PC-3 (cell line): ENCODE measurements at regions not wholly inside any gene's neighbourhood (a gene's known extent, or its start where the extent isn't known, plus 50 kb on each side); places are given as distances from the start of the nearest gene placed in this dataset.

ENCODE experiments used
- ATAC-seq: fragments of 200-7000 bp; cut with Tn5 transposase; 2 replicates; pipeline ENCODE4 v1.9.1; 2020; ENCODE audit warnings: mild to moderate bottlenecking, moderate library complexity
- BruUV-seq: library from RNA; stranded (reverse); fragments of 400-500 nt; replicated peaks from 2 replicates; lab custom pipeline; 2021; lab: Mats Ljungman, UMichigan
- CTCF ChIA-PET: fragments of 300-600 bp; sonication (Branson Sonifier 250); formaldehyde crosslinking; loops from one replicate; lab custom pipeline; 2022; ENCODE audit warnings: antibody characterized with exemption; lab: Charles Lee
- POLR2A ChIA-PET: fragments of 300-600 bp; sonication (Branson Sonifier 250); formaldehyde crosslinking; loops from one replicate; lab custom pipeline; 2022; ENCODE audit warnings: antibody characterized with exemption; ENCODE audit not compliant: unreplicated experiment; lab: Charles Lee
- DNase-seq: peaks from one replicate; pipeline ENCODE4 v3.0.0-alpha.2; 2015
- H2AFZ ChIP-seq: fragments of 300-600 bp; sonication (generic); 2 replicates; pipeline ENCODE4 v1.6.0; 2016; ENCODE audit warnings: antibody characterized with exemption, low read length
- H3F3A ChIP-seq: fragments of 300-600 bp; sonication (generic); one replicate; pipeline ENCODE4 v1.6.0; 2017; ENCODE audit warnings: antibody characterized with exemption, low read length, control low read depth, mild to moderate bottlenecking; ENCODE audit not compliant: unreplicated experiment
- H3K27ac ChIP-seq: fragments of 300-600 bp; sonication (generic); 2 replicates; pipeline ENCODE4 v1.5.1; 2016; ENCODE audit warnings: mild to moderate bottlenecking, low read length
- H3K27me3 ChIP-seq: fragments of 300-600 bp; sonication (generic); 2 replicates; pipeline ENCODE4 v1.6.1; 2016; ENCODE audit warnings: low read length, mixed read lengths
- H3K36me3 ChIP-seq: fragments of 300-600 bp; sonication (generic); 2 replicates; pipeline ENCODE4 v1.6.1; 2016; ENCODE audit warnings: low read depth, mixed run types, low read length, mixed read lengths
- H3K4me1 ChIP-seq: fragments of 300-600 bp; sonication (generic); 2 replicates; pipeline ENCODE4 v1.5.1; 2016; ENCODE audit warnings: low read length; ENCODE audit not compliant: insufficient read depth
- H3K4me2 ChIP-seq: fragments of 300-600 bp; sonication (generic); 2 replicates; pipeline ENCODE4 v1.6.0; 2016; ENCODE audit warnings: low read length
- H3K4me3 ChIP-seq: fragments of 300-600 bp; sonication (generic); 2 replicates; pipeline ENCODE4 v1.5.1; 2016; ENCODE audit warnings: mild to moderate bottlenecking, low read length, mixed read lengths
- H3K79me2 ChIP-seq: fragments of 300-600 bp; sonication (generic); 2 replicates; pipeline ENCODE4 v1.6.1; 2017; ENCODE audit warnings: low read length, mixed read lengths
- H3K9ac ChIP-seq: fragments of 300-600 bp; sonication (generic); 2 replicates; pipeline ENCODE4 v1.6.0; 2016; ENCODE audit warnings: mild to moderate bottlenecking, low read length
- H3K9me2 ChIP-seq: fragments of 300-600 bp; sonication (generic); replicated peaks from 2 replicates; pipeline ENCODE4 v1.6.1; 2016; ENCODE audit warnings: mixed run types, low read length, mixed read lengths
- H3K9me3 ChIP-seq: fragments of 300-600 bp; sonication (generic); 2 replicates; pipeline ENCODE4 v1.6.1; 2016; ENCODE audit warnings: low read length, mixed read lengths
- H4K20me1 ChIP-seq: fragments of 300-600 bp; sonication (generic); 2 replicates; pipeline ENCODE4 v1.6.1; 2016; ENCODE audit warnings: low read length, mixed read lengths
- EZH2 ChIP-seq: fragments of 300-600 bp; sonication (generic); IDR thresholded peaks from one replicate; pipeline ENCODE4 v1.6.1; 2017; ENCODE audit warnings: antibody characterized with exemption, mild to moderate bottlenecking, low read length; ENCODE audit not compliant: unreplicated experiment
- EZH2phosphoT487 ChIP-seq: fragments of 300-600 bp; sonication (generic); IDR thresholded peaks from 2 replicates; pipeline ENCODE4 v1.6.1; 2018; ENCODE audit warnings: mild to moderate bottlenecking, antibody characterized with exemption, low read length, borderline replicate concordance
- intact Hi-C: fragments of 100-400 bp; cut with micrococcal nuclease; formaldehyde crosslinking; loops from 2 replicates; pipeline ENCODE4 v1.9.0; 2023
- TF ChIP-seq, protein P1 (sequence below): fragments of 300-600 bp; sonication (generic); conservative IDR thresholded peaks from 2 replicates; pipeline ENCODE4 v1.5.1; 2017; ENCODE audit warnings: antibody characterized with exemption, low read depth, mild to moderate bottlenecking, low read length

DNA sequence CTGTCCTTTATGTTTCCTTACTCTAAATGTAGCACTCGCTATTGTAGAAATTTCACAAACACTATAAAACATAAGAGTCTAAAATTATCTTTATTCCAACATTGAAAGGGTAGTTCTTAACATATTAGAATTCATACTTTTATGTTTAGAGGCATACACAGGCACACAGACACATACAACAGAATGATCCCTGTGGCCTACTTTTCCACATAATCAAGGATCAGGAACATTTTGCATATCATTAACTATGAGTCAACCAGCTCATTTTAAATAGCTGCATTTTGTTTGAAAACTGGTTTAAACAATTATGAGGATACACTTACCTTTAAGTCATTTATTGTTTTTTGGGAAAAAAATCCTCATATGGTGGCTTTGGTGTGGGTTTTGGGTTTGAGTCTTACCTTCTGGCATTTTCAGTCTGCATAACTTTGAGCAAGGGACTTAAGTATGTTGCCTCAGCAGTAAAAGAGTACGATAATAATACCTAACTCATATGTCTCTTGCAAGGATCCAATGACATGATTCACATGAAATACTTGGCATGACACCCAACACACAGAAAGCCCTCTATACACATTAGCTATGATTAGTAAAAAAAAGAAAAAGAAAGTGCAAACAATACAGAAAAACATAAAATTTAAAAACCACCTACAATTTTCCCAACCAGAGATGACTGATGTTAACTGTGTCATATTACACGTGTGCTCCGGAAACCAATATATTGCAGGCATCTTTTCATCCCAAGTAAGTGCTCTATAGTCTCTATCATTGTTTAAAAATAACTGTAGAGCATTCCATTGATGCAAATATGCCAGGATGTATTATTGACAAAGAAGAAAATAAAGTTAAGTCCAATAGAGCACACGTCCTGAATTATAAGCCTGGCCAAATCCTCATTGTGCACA is 213.1 kb upstream of the ADAMTS9 start:
- no TSS peak for BruUV-seq
- Histone ChIP-seq H3K79me2 (no peaks in the 10 kb centered on the region), H3K9me2 (no peaks in the 10 kb centered on the region), H3K36me3 (no peaks in the 10 kb centered on the region), H3K27me3 (no peaks in the 10 kb centered on the region), H4K20me1 (no peaks in the 10 kb centered on the region), H3K27ac (no peak overlapping the region), H3K4me3 (no peak overlapping the region), H3K4me2 (no peak overlapping the region), H2AFZ (no peak overlapping the region), H3K9me3 (no peaks in the 10 kb centered on the region), H3K4me1 (no peaks in the 10 kb centered on the region), H3K9ac (no peak overlapping the region), H3F3A (no peaks in the 10 kb centered on the region)
- CTCF ChIA-PET = no interaction called here
- TF ChIP-seq, protein P1, sequence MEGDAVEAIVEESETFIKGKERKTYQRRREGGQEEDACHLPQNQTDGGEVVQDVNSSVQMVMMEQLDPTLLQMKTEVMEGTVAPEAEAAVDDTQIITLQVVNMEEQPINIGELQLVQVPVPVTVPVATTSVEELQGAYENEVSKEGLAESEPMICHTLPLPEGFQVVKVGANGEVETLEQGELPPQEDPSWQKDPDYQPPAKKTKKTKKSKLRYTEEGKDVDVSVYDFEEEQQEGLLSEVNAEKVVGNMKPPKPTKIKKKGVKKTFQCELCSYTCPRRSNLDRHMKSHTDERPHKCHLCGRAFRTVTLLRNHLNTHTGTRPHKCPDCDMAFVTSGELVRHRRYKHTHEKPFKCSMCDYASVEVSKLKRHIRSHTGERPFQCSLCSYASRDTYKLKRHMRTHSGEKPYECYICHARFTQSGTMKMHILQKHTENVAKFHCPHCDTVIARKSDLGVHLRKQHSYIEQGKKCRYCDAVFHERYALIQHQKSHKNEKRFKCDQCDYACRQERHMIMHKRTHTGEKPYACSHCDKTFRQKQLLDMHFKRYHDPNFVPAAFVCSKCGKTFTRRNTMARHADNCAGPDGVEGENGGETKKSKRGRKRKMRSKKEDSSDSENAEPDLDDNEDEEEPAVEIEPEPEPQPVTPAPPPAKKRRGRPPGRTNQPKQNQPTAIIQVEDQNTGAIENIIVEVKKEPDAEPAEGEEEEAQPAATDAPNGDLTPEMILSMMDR = no peak
- no peak for TF ChIP-seq EZH2phosphoT487
- no peak for ATAC-seq
- no peak for DNase-seq
- POLR2A ChIA-PET = no interaction called here
- intact Hi-C loops = no loop called here

DNA sequence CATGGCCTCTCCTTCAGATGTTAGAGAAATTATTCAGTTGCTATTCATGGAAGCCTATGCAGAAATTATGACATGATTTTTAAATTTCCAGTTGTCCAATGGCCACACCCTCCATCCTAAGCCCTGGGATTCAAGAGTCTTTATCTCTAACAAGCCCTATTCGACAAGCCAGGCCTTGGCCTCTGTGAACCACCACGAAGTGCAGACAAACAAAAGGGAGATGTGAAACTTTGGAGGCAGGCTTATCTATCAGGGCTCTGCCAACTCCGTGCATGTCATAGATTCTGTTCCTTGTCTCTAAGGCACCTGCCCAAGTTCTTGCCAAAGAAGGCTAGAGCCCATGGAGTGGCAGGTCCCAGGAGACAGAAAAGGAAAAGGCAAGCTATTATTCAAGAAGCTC is 212.4 kb upstream of the ADAMTS9 start:
- no peaks in the 10 kb centered on the region for H3K79me2 ChIP-seq
- DNase-seq (no peak), ATAC-seq (no peak)
- H4K20me1 ChIP-seq = no peaks in the 10 kb centered on the region
- POLR2A ChIA-PET = no interaction called here
- H3K27me3 ChIP-seq = no peaks in the 10 kb centered on the region
- no TSS peak for BruUV-seq
- H3K9me2 ChIP-seq = no peaks in the 10 kb centered on the region
- no peak overlapping the region for H3K4me3 ChIP-seq
- no peak overlapping the region for H3K27ac ChIP-seq
- H3F3A ChIP-seq = no peaks in the 10 kb centered on the region
- TF ChIP-seq, protein P1 = no peak
- TF ChIP-seq EZH2 = no peak
- TF ChIP-seq EZH2phosphoT487 = no peak
- H3K36me3 ChIP-seq = no peaks in the 10 kb centered on the region
- CTCF ChIA-PET = no interaction called here
- intact Hi-C loops = no loop called here
- no peaks in the 10 kb centered on the region for H3K4me1 ChIP-seq
- H2AFZ ChIP-seq = no peak overlapping the region
- no peak overlapping the region for H3K4me2 ChIP-seq
- H3K9me3 ChIP-seq = no peaks in the 10 kb centered on the region
- H3K9ac ChIP-seq = no peak overlapping the region

DNA sequence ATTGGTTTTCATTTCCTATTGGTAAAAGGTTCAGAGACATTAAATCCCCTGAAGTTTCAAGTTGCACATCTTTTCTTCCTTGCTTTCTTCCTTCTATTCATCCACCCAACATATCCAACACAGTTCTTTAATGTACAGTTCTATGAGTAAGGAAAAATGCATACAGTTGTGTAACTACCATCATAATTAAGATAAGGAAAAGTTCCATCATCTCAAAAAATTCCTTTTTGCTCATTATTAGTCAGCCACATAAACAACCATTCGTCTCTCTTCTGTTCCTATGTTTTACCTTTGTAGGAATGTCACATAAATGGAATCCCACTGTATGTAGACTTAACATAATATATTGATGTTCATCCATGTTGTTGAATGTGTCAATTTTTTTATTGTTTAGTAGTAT is 211.1 kb upstream of the ADAMTS9 start:
- Histone ChIP-seq H4K20me1 (no peaks in the 10 kb centered on the region), H2AFZ (no peak overlapping the region), H3K9ac (no peak overlapping the region), H3K27ac (no peak overlapping the region), H3K79me2 (no peaks in the 10 kb centered on the region), H3K4me2 (no peak overlapping the region), H3K9me2 (no peaks in the 10 kb centered on the region), H3K9me3 (no peaks in the 10 kb centered on the region), H3K27me3 (no peaks in the 10 kb centered on the region), H3F3A (no peaks in the 10 kb centered on the region), H3K4me1 (no peaks in the 10 kb centered on the region), H3K36me3 (no peaks in the 10 kb centered on the region), H3K4me3 (no peak overlapping the region)
- ChIA-PET CTCF (no interaction called here), POLR2A (no interaction called here)
- BruUV-seq = no TSS peak
- intact Hi-C loops = no loop called here
- no peak for TF ChIP-seq EZH2
- TF ChIP-seq EZH2phosphoT487 = no peak
- TF ChIP-seq, protein P1 = no peak
- ATAC-seq = no peak
- DNase-seq = no peak
